Uterus (tissue), 2 donors: ENCODE measurements at regions not wholly inside any gene's neighbourhood (a gene's known extent, or its start where the extent isn't known, plus 50 kb on each side); places are given as distances from the start of the nearest gene placed in this dataset.

Source experiments
- CTCF ChIP-seq, 4 experiments: fragments of 200-600 bp in 2 of 4; fragments of 450-650 bp in 2 of 4; sonication (generic) in 2 of 4; IDR thresholded peaks; one replicate each; pipeline ENCODE4 v1.5.1; 2016 to 2019; ENCODE audit warnings: antibody characterized with exemption in 4 of 4, mild to moderate bottlenecking in 2 of 4, moderate library complexity in 1 of 4
- POLR2A ChIP-seq, 2 donors: fragments of 450-650 bp; IDR thresholded peaks; one replicate each; pipeline ENCODE4 v1.6.1; 2016; ENCODE audit warnings: antibody characterized with exemption in 2 of 2, mild to moderate bottlenecking in 1 of 2, moderate library complexity in 1 of 2

GRCh38 chr20:63118303-63119120, 97.4 kb downstream of the YTHDF1 start:
- TF ChIP-seq CTCF (IDR thresholded peaks at IDR 0.05) (no peak), POLR2A (IDR thresholded peaks at IDR 0.05) (no peak)
